ENCODE measurements at regions not wholly inside any gene's neighbourhood (a gene's known extent, or its start where the extent isn't known, plus 50 kb on each side); places are given as distances from the start of the nearest gene placed in this dataset.

- Histone ChIP-seq H2AFZ (ENCODE audit: control insufficient read depth, low read length) (no peak overlapping the region), H3K9me1 (ENCODE audit: control insufficient read depth, extremely low read depth, insufficient read depth, low read length) (no peaks in the 10 kb centered on the region), H3K27ac (ENCODE audit: control insufficient read depth, insufficient read depth, low read length) (no peak overlapping the region), H3K9me3 (ENCODE audit: control insufficient read depth, low read depth, low read length) (no peaks in the 10 kb centered on the region), H3K79me2 (ENCODE audit: control insufficient read depth, insufficient read depth, low read length) (no peaks in the 10 kb centered on the region), H3K9ac (ENCODE audit: control insufficient read depth, extremely low read depth, insufficient read depth, low read length) (no peak overlapping the region), H3K27me3 (ENCODE audit: control insufficient read depth, extremely low read depth, insufficient read depth, low read length) (no peaks in the 10 kb centered on the region), H3K4me3 (ENCODE audit: control insufficient read depth in 2 of 3, extremely low read depth in 1 of 3, insufficient read depth in 2 of 3, low read depth in 1 of 3, low read length in 3 of 3) (no peak overlapping the region), H3K4me2 (ENCODE audit: control insufficient read depth, extremely low read depth, insufficient read depth, low read depth, low read length) (no peak overlapping the region), H4K20me1 (ENCODE audit: control insufficient read depth, extremely low read depth, insufficient read depth, low read length) (no peaks in the 10 kb centered on the region), H3K4me1 (ENCODE audit: control insufficient read depth, extremely low read depth, insufficient read depth, low read length) (no peaks in the 10 kb centered on the region), H3K36me3 (ENCODE audit: control insufficient read depth in 2 of 2, extremely low read depth in 1 of 2, insufficient read depth in 2 of 2, low read length in 2 of 2) (no peaks in the 10 kb centered on the region)
- DNase-seq (ENCODE audit: low read depth, low spot score): no peak
- TF ChIP-seq CTCF (optimal IDR thresholded peaks at IDR 0.05 in 1 of 3, IDR thresholded peaks at IDR 0.05 in 1 of 3, conservative IDR thresholded peaks at IDR 0.05 in 1 of 3; ENCODE audit: extremely low read depth in 1 of 3, insufficient read depth in 2 of 3, low read length in 3 of 3) (no peak), EZH2 (IDR thresholded peaks at IDR 0.05; ENCODE audit: low read length) (no peak)
- dilution Hi-C loops (cut with MboI; ENCODE audit: extremely low pct_ligation_motif_present, low sequenced_read_pairs): no loop called here
- no peak for FAIRE-seq
Observed at GRCh38 chr5:167363065-167363464, 928.4 kb upstream of the WWC1 start.

GRCh38 chr5:167375125-167375524, 916.3 kb upstream of the WWC1 start:
- Histone ChIP-seq H4K20me1 (ENCODE audit: control insufficient read depth, extremely low read depth, insufficient read depth, low read length) (no peaks in the 10 kb centered on the region), H3K4me1 (ENCODE audit: control insufficient read depth, extremely low read depth, insufficient read depth, low read length) (no peaks in the 10 kb centered on the region), H2AFZ (ENCODE audit: control insufficient read depth, low read length) (no peak overlapping the region), H3K9ac (ENCODE audit: control insufficient read depth, extremely low read depth, insufficient read depth, low read length) (no peak overlapping the region), H3K79me2 (ENCODE audit: control insufficient read depth, insufficient read depth, low read length) (no peaks in the 10 kb centered on the region), H3K27ac (ENCODE audit: control insufficient read depth, insufficient read depth, low read length) (no peak overlapping the region), H3K9me1 (ENCODE audit: control insufficient read depth, extremely low read depth, insufficient read depth, low read length) (no peaks in the 10 kb centered on the region), H3K4me3 (ENCODE audit: control insufficient read depth in 2 of 3, extremely low read depth in 1 of 3, insufficient read depth in 2 of 3, low read depth in 1 of 3, low read length in 3 of 3) (no peak overlapping the region), H3K27me3 (ENCODE audit: control insufficient read depth, extremely low read depth, insufficient read depth, low read length) (peaks cover 6% of the 10 kb centered on the region), H3K9me3 (ENCODE audit: control insufficient read depth, low read depth, low read length) (no peaks in the 10 kb centered on the region), H3K36me3 (ENCODE audit: control insufficient read depth in 2 of 2, extremely low read depth in 1 of 2, insufficient read depth in 2 of 2, low read length in 2 of 2) (no peaks in the 10 kb centered on the region), H3K4me2 (ENCODE audit: control insufficient read depth, extremely low read depth, insufficient read depth, low read depth, low read length) (no peak overlapping the region)
- TF ChIP-seq EZH2 (IDR thresholded peaks at IDR 0.05; ENCODE audit: low read length) (no peak), CTCF (optimal IDR thresholded peaks at IDR 0.05 in 1 of 3, IDR thresholded peaks at IDR 0.05 in 1 of 3, conservative IDR thresholded peaks at IDR 0.05 in 1 of 3; ENCODE audit: extremely low read depth in 1 of 3, insufficient read depth in 2 of 3, low read length in 3 of 3) (no peak)
- FAIRE-seq: no peak
- dilution Hi-C loops (cut with MboI; ENCODE audit: extremely low pct_ligation_motif_present, low sequenced_read_pairs): no loop called here
- DNase-seq (ENCODE audit: low read depth, low spot score): no peak

All from keratinocyte (primary cell).